IMR-90 (cell line): ENCODE measurements at regions not wholly inside any gene's neighbourhood (a gene's known extent, or its start where the extent isn't known, plus 50 kb on each side); places are given as distances from the start of the nearest gene placed in this dataset.

ENCODE experiments used
- ATAC-seq: fragments of 200-7000 bp; cut with Tn5 transposase; 2 replicates; pipeline ENCODE4 v1.9.1; 2020; ENCODE audit warnings: low read depth, mild to moderate bottlenecking, moderate library complexity
- BruUV-seq: library from RNA; stranded (reverse); fragments of 400-500 nt; replicated peaks from 2 replicates; lab custom pipeline; 2021; lab: Mats Ljungman, UMichigan
- CTCF ChIA-PET: fragments of 300-600 bp; formaldehyde crosslinking; extraction: SDS; loops from one replicate; lab custom pipeline; 2021; ENCODE audit warnings: antibody characterized with exemption; lab: Yijun Ruan, JAX
- POLR2A ChIA-PET: fragments of 300-600 bp; sonication (Branson Sonifier 250); formaldehyde crosslinking; loops from one replicate; lab custom pipeline; 2022; ENCODE audit warnings: antibody characterized with exemption; ENCODE audit not compliant: unreplicated experiment; lab: Charles Lee
- DNase-seq: peaks from one replicate; pipeline ENCODE4 v3.0.0; 2013
- H2AFZ ChIP-seq: replicated peaks from 2 replicates; pipeline ENCODE3; 2013; ENCODE audit warnings: low read length, mild to moderate bottlenecking; ENCODE audit not compliant: poor library complexity
- H2AK5ac ChIP-seq: 2 replicates; pipeline ENCODE4 v1.6.1; 2013; ENCODE audit warnings: low read depth, low read length, inconsistent platforms
- H2AK9ac ChIP-seq: replicated peaks from 2 replicates; pipeline ENCODE3; 2013; ENCODE audit warnings: mild to moderate bottlenecking, low read depth, low read length, moderate library complexity; ENCODE audit not compliant: poor library complexity
- H2BK120ac ChIP-seq: 2 replicates; pipeline ENCODE4 v1.6.1; 2013; ENCODE audit warnings: low read depth, low read length, inconsistent platforms
- H2BK15ac ChIP-seq: 3 replicates; pipeline ENCODE4 v1.6.1; 2013; ENCODE audit warnings: low read depth, low read length, inconsistent platforms
- H2BK20ac ChIP-seq: 2 replicates; pipeline ENCODE4 v1.6.1; 2013; ENCODE audit warnings: low read depth, mild to moderate bottlenecking, inconsistent platforms, low read length, moderate library complexity
- H2BK5ac ChIP-seq: 2 replicates; pipeline ENCODE4 v1.6.1; 2013; ENCODE audit warnings: mild to moderate bottlenecking, low read depth, low read length, inconsistent platforms; ENCODE audit not compliant: poor library complexity, severe bottlenecking
- H3K14ac ChIP-seq: replicated peaks from 2 replicates; pipeline ENCODE4 v1.6.1; 2013; ENCODE audit warnings: low read depth, low read length, inconsistent platforms
- H3K18ac ChIP-seq: 2 replicates; pipeline ENCODE4 v1.6.1; 2013; ENCODE audit warnings: low read depth, low read length, control low read depth
- H3K23ac ChIP-seq: 2 replicates; pipeline ENCODE4 v1.6.1; 2013; ENCODE audit warnings: low read depth, low read length, inconsistent platforms
- H3K27ac ChIP-seq: 2 replicates; pipeline ENCODE4 v1.5.1; 2013; ENCODE audit warnings: mild to moderate bottlenecking, control low read depth, low read length; ENCODE audit not compliant: insufficient read depth
- H3K27me3 ChIP-seq: 2 replicates; pipeline ENCODE4 v1.6.1; 2013; ENCODE audit warnings: low read length; ENCODE audit not compliant: control insufficient read depth, insufficient read depth
- H3K36me3 ChIP-seq: 2 replicates; pipeline ENCODE4 v1.6.1; 2013; ENCODE audit warnings: low read length, mixed read lengths; ENCODE audit not compliant: control insufficient read depth, insufficient read depth
- H3K4ac ChIP-seq: 2 replicates; pipeline ENCODE4 v1.6.1; 2013; ENCODE audit warnings: low read depth, low read length, inconsistent platforms
- H3K4me1 ChIP-seq: 2 replicates; pipeline ENCODE4 v1.6.1; 2013; ENCODE audit warnings: low read length, mixed read lengths; ENCODE audit not compliant: control insufficient read depth, insufficient read depth
- H3K4me2 ChIP-seq: 2 replicates; pipeline ENCODE4 v1.6.1; 2013; ENCODE audit warnings: low read depth, mild to moderate bottlenecking, control low read depth, low read length, moderate library complexity
- H3K4me3 ChIP-seq: 2 replicates; pipeline ENCODE4 v1.5.1; 2013; ENCODE audit warnings: low read depth, mild to moderate bottlenecking, control low read depth, low read length, moderate library complexity; ENCODE audit not compliant: insufficient read depth
- H3K56ac ChIP-seq: 2 replicates; pipeline ENCODE4 v1.6.1; 2013; ENCODE audit warnings: low read length, inconsistent platforms; ENCODE audit not compliant: insufficient read depth; ENCODE audit errors: extremely low read depth
- H3K79me1 ChIP-seq, 2 experiments: 2 replicates each; pipeline ENCODE4 v1.6.1; 2013; ENCODE audit warnings: low read length in 2 of 2, inconsistent platforms in 1 of 2, low read depth in 1 of 2
- H3K9ac ChIP-seq: 2 replicates; pipeline ENCODE4 v1.6.1; 2013; ENCODE audit warnings: low read depth, low read length, control low read depth
- H3K9me1 ChIP-seq: 2 replicates; pipeline ENCODE4 v1.6.1; 2013; ENCODE audit warnings: low read length, inconsistent platforms; ENCODE audit not compliant: insufficient read depth
- H3K9me3 ChIP-seq: 2 replicates; pipeline ENCODE4 v1.6.1; 2013; ENCODE audit warnings: low read length; ENCODE audit not compliant: control insufficient read depth, insufficient read depth
- H4K20me1 ChIP-seq: 2 replicates; pipeline ENCODE4 v1.6.1; 2013; ENCODE audit warnings: low read length, inconsistent platforms; ENCODE audit not compliant: insufficient read depth
- H4K5ac ChIP-seq: 2 replicates; pipeline ENCODE4 v1.6.1; 2013; ENCODE audit warnings: mild to moderate bottlenecking, low read depth, low read length, control low read depth
- H4K8ac ChIP-seq, 2 experiments: 2 replicates each; pipeline ENCODE4 v1.6.1; 2013; ENCODE audit warnings: low read depth in 2 of 2, low read length in 2 of 2, control low read depth in 1 of 2, inconsistent platforms in 1 of 2
- H4K91ac ChIP-seq: 2 replicates; pipeline ENCODE4 v1.6.1; 2013; ENCODE audit warnings: low read depth, low read length, inconsistent platforms; ENCODE audit not compliant: insufficient read depth
- BHLHE40 ChIP-seq: fragments of 150-350 bp; IDR thresholded peaks from 2 replicates; pipeline ENCODE4 v1.6.1; 2016; ENCODE audit warnings: mild to moderate bottlenecking, low read depth, low read length
- CEBPB ChIP-seq: IDR thresholded peaks from 2 replicates; pipeline ENCODE4 v1.6.1; 2012; ENCODE audit warnings: low read depth, low read length, improper control_type of control experiment
- CHD1 ChIP-seq: IDR thresholded peaks from 2 replicates; pipeline ENCODE4 v1.6.1; 2012; ENCODE audit warnings: low read depth, low read length, improper control_type of control experiment
- FOS ChIP-seq: fragments of 150-350 bp; IDR thresholded peaks from 2 replicates; pipeline ENCODE4 v1.6.1; 2016; ENCODE audit warnings: low read depth, low read length
- MAZ ChIP-seq: IDR thresholded peaks from 2 replicates; pipeline ENCODE4 v1.6.1; 2012; ENCODE audit warnings: low read depth, mild to moderate bottlenecking, low read length, improper control_type of control experiment, moderate library complexity, borderline replicate concordance
- MXI1 ChIP-seq: IDR thresholded peaks from 2 replicates; pipeline ENCODE4 v1.6.1; 2012; ENCODE audit warnings: low read depth, mild to moderate bottlenecking, low read length, moderate library complexity, borderline replicate concordance
- NFE2L2 ChIP-seq: fragments of 150-350 bp; IDR thresholded peaks from 2 replicates; pipeline ENCODE4 v1.6.1; 2016; ENCODE audit warnings: low read depth, mild to moderate bottlenecking, low read length
- POLR2A ChIP-seq: IDR thresholded peaks from 2 replicates; pipeline ENCODE4 v1.6.1; 2012; ENCODE audit warnings: mild to moderate bottlenecking, low read depth, low read length
- RAD21 ChIP-seq: IDR thresholded peaks from 2 replicates; pipeline ENCODE4 v1.6.1; 2012; ENCODE audit warnings: low read length, improper control_type of control experiment
- RCOR1 ChIP-seq: IDR thresholded peaks from 2 replicates; pipeline ENCODE4 v1.6.1; 2012; ENCODE audit warnings: mild to moderate bottlenecking, low read length, improper control_type of control experiment; ENCODE audit not compliant: insufficient replicate concordance
- WGBS, 2 experiments: methylation state at CpG; one replicate each; pipeline versions ENCODE4 v1.1.5 to v1.1.7; 2013; ENCODE audit warnings: missing lambda C conversion rate in 2 of 2; ENCODE audit not compliant: insufficient read length in 1 of 2; ENCODE audit errors: extremely low coverage in 2 of 2; 5-methylcytosine and 5-hydroxymethylcytosine counted together
- dilution Hi-C: fragments of 300-500 bp; cut with HindIII; formaldehyde crosslinking; loops from one replicate; pipeline ENCODE4 v1.14.3; 2018; ENCODE audit warnings: low sequenced_read_pairs; ENCODE audit not compliant: unreplicated experiment
- in situ Hi-C: fragments of 300-500 bp; cut with MboI; formaldehyde crosslinking; loops from 3 replicates; pipeline ENCODE4 v1.14.3; 2019; ENCODE audit warnings: low sequenced_read_pairs, inconsistent platforms, mixed read lengths
- intact Hi-C: fragments of 100-400 bp; cut with micrococcal nuclease; formaldehyde crosslinking; loops from 2 replicates; pipeline ENCODE4 v1.10.0; 2022
- TF ChIP-seq, protein P1 (sequence below): conservative IDR thresholded peaks from 2 replicates; pipeline ENCODE4 v1.5.1; 2012; ENCODE audit warnings: mild to moderate bottlenecking, low read depth, low read length, improper control_type of control experiment
- TF ChIP-seq, protein P2 (sequence below): fragments of 150-350 bp; IDR thresholded peaks from 2 replicates; pipeline ENCODE4 v1.6.1; 2016; ENCODE audit warnings: low read depth, mild to moderate bottlenecking, low read length, moderate library complexity, borderline replicate concordance

DNA sequence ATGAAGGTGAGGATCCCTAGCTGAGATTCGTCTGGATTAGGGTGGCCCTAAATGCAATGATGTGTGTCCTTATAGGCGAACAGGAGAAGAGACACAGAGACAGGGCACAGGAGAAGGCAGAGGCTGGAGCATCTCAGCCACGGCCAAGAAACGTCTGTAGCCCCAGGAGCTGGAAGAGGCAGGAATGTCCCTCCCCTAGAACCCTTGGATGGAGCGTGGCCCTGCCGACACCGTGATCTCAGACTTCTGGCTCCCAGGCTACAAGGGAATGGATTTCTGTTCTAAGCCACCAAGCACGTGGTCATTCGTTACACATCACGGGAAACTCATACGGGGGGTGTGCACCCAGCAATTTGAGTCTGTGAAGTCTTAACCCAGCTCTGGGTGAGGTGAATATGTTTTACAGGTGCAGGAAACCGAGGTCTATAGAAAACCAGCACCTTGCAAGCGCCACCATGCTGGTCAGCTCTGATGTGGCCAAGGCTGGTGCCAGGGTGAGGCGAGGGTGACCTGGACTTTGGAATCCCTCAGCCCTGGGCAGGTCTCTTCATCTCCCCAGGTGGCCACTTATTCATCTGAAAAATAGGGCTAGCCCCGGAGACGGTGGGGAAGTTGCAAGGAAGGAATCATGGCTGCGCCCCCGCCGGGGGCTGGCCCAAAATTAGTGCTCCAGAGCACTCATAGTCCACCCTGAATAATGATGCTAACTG, 89.5 kb upstream of the FGF3 start:
- Histone ChIP-seq H3K79me1 (no peaks in the 10 kb centered on the region), H2AK9ac (no peak overlapping the region), H2BK15ac (no peak overlapping the region), H3K23ac (no peak overlapping the region), H4K20me1 (no peaks in the 10 kb centered on the region), H3K4me1 (no peaks in the 10 kb centered on the region), H2BK5ac (no peak overlapping the region), H3K4me2 (no peak overlapping the region), H3K9me1 (peaks cover 4% of the 10 kb centered on the region; the same call in 1 of the 2 replicates), H2AK5ac (no peak overlapping the region), H2AFZ (no peak overlapping the region), H2BK120ac (no peak overlapping the region), H3K27ac (no peak overlapping the region), H3K56ac (no peak overlapping the region), H3K18ac (no peak overlapping the region), H3K27me3 (peaks cover 6% of the 10 kb centered on the region; the same call in 1 of the 2 replicates), H3K9ac (no peak overlapping the region), H3K4ac (no peak overlapping the region), H4K5ac (no peak overlapping the region), H3K14ac (no peak overlapping the region), H3K4me3 (no peak overlapping the region), H4K8ac (no peak overlapping the region), H3K9me3 (no peaks in the 10 kb centered on the region), H3K36me3 (no peaks in the 10 kb centered on the region), H4K91ac (no peak overlapping the region), H2BK20ac (no peak overlapping the region)
- no peak for TF ChIP-seq MXI1
- no peak for TF ChIP-seq FOS
- no peak for TF ChIP-seq CEBPB
- TF ChIP-seq BHLHE40, result no peak
- no peak for TF ChIP-seq RAD21
- TF ChIP-seq MAZ, result no peak
- no peak for TF ChIP-seq RCOR1
- TF ChIP-seq CHD1, result no peak
- TF ChIP-seq, protein P1, sequence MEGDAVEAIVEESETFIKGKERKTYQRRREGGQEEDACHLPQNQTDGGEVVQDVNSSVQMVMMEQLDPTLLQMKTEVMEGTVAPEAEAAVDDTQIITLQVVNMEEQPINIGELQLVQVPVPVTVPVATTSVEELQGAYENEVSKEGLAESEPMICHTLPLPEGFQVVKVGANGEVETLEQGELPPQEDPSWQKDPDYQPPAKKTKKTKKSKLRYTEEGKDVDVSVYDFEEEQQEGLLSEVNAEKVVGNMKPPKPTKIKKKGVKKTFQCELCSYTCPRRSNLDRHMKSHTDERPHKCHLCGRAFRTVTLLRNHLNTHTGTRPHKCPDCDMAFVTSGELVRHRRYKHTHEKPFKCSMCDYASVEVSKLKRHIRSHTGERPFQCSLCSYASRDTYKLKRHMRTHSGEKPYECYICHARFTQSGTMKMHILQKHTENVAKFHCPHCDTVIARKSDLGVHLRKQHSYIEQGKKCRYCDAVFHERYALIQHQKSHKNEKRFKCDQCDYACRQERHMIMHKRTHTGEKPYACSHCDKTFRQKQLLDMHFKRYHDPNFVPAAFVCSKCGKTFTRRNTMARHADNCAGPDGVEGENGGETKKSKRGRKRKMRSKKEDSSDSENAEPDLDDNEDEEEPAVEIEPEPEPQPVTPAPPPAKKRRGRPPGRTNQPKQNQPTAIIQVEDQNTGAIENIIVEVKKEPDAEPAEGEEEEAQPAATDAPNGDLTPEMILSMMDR, result no peak
- no peak for TF ChIP-seq POLR2A
- TF ChIP-seq, protein P2, sequence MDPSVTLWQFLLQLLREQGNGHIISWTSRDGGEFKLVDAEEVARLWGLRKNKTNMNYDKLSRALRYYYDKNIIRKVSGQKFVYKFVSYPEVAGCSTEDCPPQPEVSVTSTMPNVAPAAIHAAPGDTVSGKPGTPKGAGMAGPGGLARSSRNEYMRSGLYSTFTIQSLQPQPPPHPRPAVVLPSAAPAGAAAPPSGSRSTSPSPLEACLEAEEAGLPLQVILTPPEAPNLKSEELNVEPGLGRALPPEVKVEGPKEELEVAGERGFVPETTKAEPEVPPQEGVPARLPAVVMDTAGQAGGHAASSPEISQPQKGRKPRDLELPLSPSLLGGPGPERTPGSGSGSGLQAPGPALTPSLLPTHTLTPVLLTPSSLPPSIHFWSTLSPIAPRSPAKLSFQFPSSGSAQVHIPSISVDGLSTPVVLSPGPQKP, result no peak
- TF ChIP-seq NFE2L2, result no peak
- CTCF ChIA-PET, result interaction anchor here (1.0 kb wide), 1 partner anchor 18 kb away, joined by 4 read pairs; no protein-coding TSS in a partner anchor
- DNase-seq, result no peak
- no peak for ATAC-seq
- dilution Hi-C loops (loop anchor here (25.0 kb wide), 1 partner anchor 254 kb away; no protein-coding TSS in a partner anchor), intact Hi-C loops (no loop called here), in situ Hi-C loops (no loop called here)
- POLR2A ChIA-PET, result no interaction called here
- WGBS, 2 experiments, result 73% methylated on average over 11 of the region's 19 CpGs; no CpG with 5 or more reads in 1 of the 2 experiments
- BruUV-seq, result no TSS peak
